Heart left ventricle (tissue), 16 donors: ENCODE measurements at regions not wholly inside any gene's neighbourhood (a gene's known extent, or its start where the extent isn't known, plus 50 kb on each side); places are given as distances from the start of the nearest gene placed in this dataset.
A peak's percentile ranks its signal among the peaks of the same experiment; 100 is the strongest.

ENCODE experiments used
- ATAC-seq, 4 donors: fragments of 200-7000 bp; cut with Tn5 transposase; one replicate each; pipeline ENCODE4 v1.9.1; 2020 to 2022; ENCODE audit warnings: moderate library complexity in 4 of 4, mild to moderate bottlenecking in 3 of 4, moderate number of reproducible peaks in 1 of 4
- DNase-seq, 5 donors: peaks; one replicate each; pipeline ENCODE4 v3.0.0-alpha.2; 2020
- H3K27ac ChIP-seq, 12 donors: fragments of 200-600 bp; sonication (generic) in 4 of 12; one replicate each; pipeline versions ENCODE4 v1.5.0 to v1.8.0; 2016 to 2022; ENCODE audit warnings: mild to moderate bottlenecking in 2 of 12
- H3K27me3 ChIP-seq, 9 donors: fragments of 200-600 bp; sonication (generic) in 2 of 9; one replicate each; pipeline versions ENCODE4 v1.5.1 to v1.8.0; 2016 to 2022; ENCODE audit warnings: mild to moderate bottlenecking in 3 of 9
- H3K36me3 ChIP-seq, 9 donors: fragments of 200-600 bp; sonication (generic) in 2 of 9; one replicate each; pipeline versions ENCODE4 v1.5.0 to v1.8.0; 2018 to 2022; ENCODE audit warnings: mild to moderate bottlenecking in 2 of 9
- H3K4me1 ChIP-seq, 12 donors: fragments of 200-600 bp; sonication (generic) in 4 of 12; one replicate each; pipeline versions ENCODE4 v1.5.0 to v1.8.0; 2016 to 2022; ENCODE audit warnings: mild to moderate bottlenecking in 3 of 12
- H3K4me3 ChIP-seq, 12 donors: fragments of 200-600 bp; sonication (generic) in 4 of 12; one replicate each; pipeline versions ENCODE4 v1.5.0 to v1.8.0; 2017 to 2022; ENCODE audit warnings: mild to moderate bottlenecking in 9 of 12, moderate library complexity in 4 of 12
- H3K9me3 ChIP-seq, 12 donors: fragments of 200-600 bp; sonication (generic) in 4 of 12; one replicate each; pipeline versions ENCODE4 v1.5.0 to v1.8.0; 2016 to 2022; ENCODE audit warnings: mild to moderate bottlenecking in 1 of 12
- POLR2A ChIP-seq, 2 donors: fragments of 450-650 bp; IDR thresholded peaks; one replicate each; pipeline ENCODE4 v1.6.1; 2017; ENCODE audit warnings: antibody characterized with exemption in 2 of 2, mild to moderate bottlenecking in 2 of 2, moderate library complexity in 2 of 2
- WGBS, 4 donors: extraction: QIAGEN DNeasy Blood & Tissue Kit in 2 of 4; methylation state at CpG; one replicate each; pipeline versions ENCODE4 v1.1.5 to v1.1.7; 2013 to 2018; 5-methylcytosine and 5-hydroxymethylcytosine counted together
- intact Hi-C, 10 donors: fragments of 100-400 bp; cut with DNase I; formaldehyde crosslinking; loops; one replicate each; pipeline versions ENCODE4 v1.11.1 to v1.14.2; 2022
- TF ChIP-seq, protein P1 (sequence below), 12 donors: fragments of 200-600 bp; sonication (generic) in 4 of 12; IDR thresholded peaks; one replicate each; pipeline versions ENCODE4 v1.5.0 to v1.8.0; 2018 to 2022; ENCODE audit warnings: antibody characterized with exemption in 12 of 12, mild to moderate bottlenecking in 5 of 12
- donor health status: ischemic (EF 13 %, LVEDD 7.1; RV severe dilation, severe dysfunction).
- donor health status: healthy with polysubstance abuse.
- donor health status: DM: no; HTN: yes; CAD: no.
- donor health status: DM: no; HTN: no; CAD: no.
- donor health status: ischemic (EF 25% LVEDD 6.9; RV normal size, moderate dysfunction).
- donor health status: ischemic (EF 25% LVEDD 5.7; RV mildly dilated, moderate dysfunction).
- donor health status: healthy.
- donor health status: DM: yes; HTN: yes; CAD: no.
- donor health status: ischemic (EF 35%, LVEDD 5.7; RV mildly dilated, moderate dysfunction).
- donor health status: nonischemic (EF 11% LVEDD 7.7; RV severe dilation, severe dysfunction).
- donor health status: DM: yes; HTN: yes; CAD: no.
- donor health status: PGD.
- donor health status: ischemic (EF 29% LVEDD 5.4; RV normal size, mild dysfunction).
- donor health status: nonischemic (EF 23%, LVEDD 6.1; RV moderate dilation, normal function).

GRCh38 chr2:38147333-38148121 is 71.6 kb upstream of the CYP1B1 start:
- 80 to 90% (median 86%) methylated on average over 8 of the region's 8 CpGs for WGBS, 4 donors
- peak in 1 of 4 donors; percentile 5 for ATAC-seq
- intact Hi-C loops, result no loop called here

GRCh38 chr2:38146907-38147307 is 71.0 kb upstream of the CYP1B1 start:
- intact Hi-C loops, result no loop called here
- Histone ChIP-seq H3K4me3 (no peak overlapping the region), H3K4me1 (peaks cover 0 to 36% (median 7%) of the 10 kb centered on the region in 12 donors), H3K36me3 (no peaks in the 10 kb centered on the region), H3K9me3 (peaks cover 0 to 9% (median 0%) of the 10 kb centered on the region in 12 donors), H3K27me3 (no peaks in the 10 kb centered on the region), H3K27ac (peak overlapping the region; percentile 2 to 90 (median 71))
- WGBS, 4 donors, result 43 to 54% (median 53%) methylated on average over 3 of the region's 3 CpGs
- ATAC-seq (peak; percentile 74 to 95 (median 90)), DNase-seq (peak in 2 of 5 donors; percentile 39 to 73)
- TF ChIP-seq, protein P1, sequence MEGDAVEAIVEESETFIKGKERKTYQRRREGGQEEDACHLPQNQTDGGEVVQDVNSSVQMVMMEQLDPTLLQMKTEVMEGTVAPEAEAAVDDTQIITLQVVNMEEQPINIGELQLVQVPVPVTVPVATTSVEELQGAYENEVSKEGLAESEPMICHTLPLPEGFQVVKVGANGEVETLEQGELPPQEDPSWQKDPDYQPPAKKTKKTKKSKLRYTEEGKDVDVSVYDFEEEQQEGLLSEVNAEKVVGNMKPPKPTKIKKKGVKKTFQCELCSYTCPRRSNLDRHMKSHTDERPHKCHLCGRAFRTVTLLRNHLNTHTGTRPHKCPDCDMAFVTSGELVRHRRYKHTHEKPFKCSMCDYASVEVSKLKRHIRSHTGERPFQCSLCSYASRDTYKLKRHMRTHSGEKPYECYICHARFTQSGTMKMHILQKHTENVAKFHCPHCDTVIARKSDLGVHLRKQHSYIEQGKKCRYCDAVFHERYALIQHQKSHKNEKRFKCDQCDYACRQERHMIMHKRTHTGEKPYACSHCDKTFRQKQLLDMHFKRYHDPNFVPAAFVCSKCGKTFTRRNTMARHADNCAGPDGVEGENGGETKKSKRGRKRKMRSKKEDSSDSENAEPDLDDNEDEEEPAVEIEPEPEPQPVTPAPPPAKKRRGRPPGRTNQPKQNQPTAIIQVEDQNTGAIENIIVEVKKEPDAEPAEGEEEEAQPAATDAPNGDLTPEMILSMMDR (IDR thresholded peaks at IDR 0.05), result no peak
- TF ChIP-seq POLR2A (IDR thresholded peaks at IDR 0.05), result no peak

More at GRCh38 chr2:38147333-38148121, 71.6 kb upstream of the CYP1B1 start:
- Histone ChIP-seq H3K27ac (peak overlapping the region; percentile 2 to 90 (median 71)), H3K36me3 (no peaks in the 10 kb centered on the region), H3K9me3 (peaks cover 0 to 9% (median 0%) of the 10 kb centered on the region in 12 donors), H3K27me3 (no peaks in the 10 kb centered on the region), H3K4me1 (peaks cover 0 to 34% (median 7%) of the 10 kb centered on the region in 12 donors), H3K4me3 (no peak overlapping the region)
- TF ChIP-seq, protein P1 (IDR thresholded peaks at IDR 0.05), result no peak
- no peak for TF ChIP-seq POLR2A (IDR thresholded peaks at IDR 0.05)
- DNase-seq, result no peak

DNA sequence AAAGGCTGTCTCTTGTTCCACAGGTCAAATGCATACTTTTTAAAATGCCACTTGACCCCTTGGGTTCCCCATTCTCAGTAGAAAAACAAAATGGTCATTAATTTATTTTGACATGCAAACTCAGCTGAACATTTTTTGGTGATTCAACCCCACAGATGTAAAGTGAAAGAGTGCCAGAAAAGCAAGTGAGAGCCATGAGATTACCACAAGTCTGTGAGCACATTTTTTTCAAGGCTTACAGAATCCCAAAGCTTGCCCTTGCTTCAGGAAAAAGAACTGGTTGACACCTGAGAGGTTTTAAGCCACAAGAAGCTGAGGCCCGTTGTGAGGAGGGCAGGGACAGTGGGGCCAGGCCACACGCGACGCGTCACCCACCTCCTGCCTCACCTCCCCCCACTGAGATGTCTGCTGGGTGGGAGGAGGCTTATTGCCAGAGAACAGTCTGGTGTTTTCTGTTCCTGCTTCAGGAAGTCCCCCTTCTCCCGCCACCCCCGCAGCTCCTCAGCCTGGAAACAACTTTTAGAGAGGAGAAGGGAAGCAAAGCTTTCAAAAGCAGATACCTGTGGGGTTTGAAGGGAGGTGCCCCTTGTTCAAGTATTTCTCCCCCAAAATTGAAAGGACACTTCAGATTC is 70.4 kb upstream of the CYP1B1 start:
- H3K9me3 ChIP-seq, result peaks cover 0 to 9% (median 0%) of the 10 kb centered on the region in 12 donors
- H3K36me3 ChIP-seq, result no peaks in the 10 kb centered on the region
- ATAC-seq (peak; percentile 71 to 93 (median 85)), DNase-seq (peak; percentile 37 to 77 (median 61))
- 20 to 36% (median 28%) methylated on average over 7 of the region's 7 CpGs for WGBS, 4 donors
- intact Hi-C loops, result no loop called here
- H3K4me1 ChIP-seq, result peaks cover 0 to 38% (median 7%) of the 10 kb centered on the region in 12 donors
- H3K4me3 ChIP-seq, result no peak overlapping the region
- H3K27me3 ChIP-seq, result no peaks in the 10 kb centered on the region
- TF ChIP-seq, protein P1 (IDR thresholded peaks at IDR 0.05), result no peak
- no peak for TF ChIP-seq POLR2A (IDR thresholded peaks at IDR 0.05)
- peak overlapping the region; percentile 2 to 90 (median 71) for H3K27ac ChIP-seq

- TF ChIP-seq, protein P1 (IDR thresholded peaks at IDR 0.05), result no peak
- no peak for TF ChIP-seq POLR2A (IDR thresholded peaks at IDR 0.05)
- H3K27ac ChIP-seq, result peak overlapping the region in 5 of 12 donors; percentile 72 to 90 (median 81)
- peaks cover 0 to 43% (median 7%) of the 10 kb centered on the region in 12 donors for H3K4me1 ChIP-seq
- WGBS, 4 donors, result 92 to 99% (median 94%) methylated on average over 3 of the region's 3 CpGs
- intact Hi-C loops, result no loop called here
- DNase-seq, result no peak
- no peaks in the 10 kb centered on the region for H3K36me3 ChIP-seq
- H3K27me3 ChIP-seq, result no peaks in the 10 kb centered on the region
- no peak overlapping the region for H3K4me3 ChIP-seq
- peaks cover 0 to 9% (median 0%) of the 10 kb centered on the region in 12 donors for H3K9me3 ChIP-seq
- ATAC-seq, result no peak
Observed at GRCh38 chr2:38145236-38145635, 69.3 kb upstream of the CYP1B1 start.
